Nephron (organoid): ENCODE measurements at regions not wholly inside any gene's neighbourhood (a gene's known extent, or its start where the extent isn't known, plus 50 kb on each side); places are given as distances from the start of the nearest gene placed in this dataset.
"Not testable (repeated sequence)": the region's sequence is repeated elsewhere in the genome, so short reads cannot be mapped to it uniquely, and the experiment has no call there.

Source experiments
- H3K27ac Mint-ChIP-seq, 3 experiments: 2 replicates each; pipeline ENCODE4 v1.8.0; 2020; ENCODE audit warnings: mixed read lengths in 3 of 3, mild to moderate bottlenecking in 2 of 3, moderate library complexity in 1 of 3
- H3K27me3 Mint-ChIP-seq: 2 replicates; pipeline ENCODE4 v1.8.0; 2021; ENCODE audit warnings: low read depth, mild to moderate bottlenecking, moderate library complexity, mixed read lengths
- H3K36me3 Mint-ChIP-seq: 2 replicates; pipeline ENCODE4 v1.8.0; 2020; ENCODE audit warnings: low read depth, mixed read lengths
- H3K4me1 Mint-ChIP-seq: 2 replicates; pipeline ENCODE4 v1.8.0; 2020; ENCODE audit warnings: mixed read lengths
- H3K4me3 Mint-ChIP-seq, 3 experiments: 2 replicates each; pipeline ENCODE4 v1.8.0; 2020; ENCODE audit warnings: mild to moderate bottlenecking in 3 of 3, mixed read lengths in 3 of 3, moderate library complexity in 2 of 3
- H3K9me3 Mint-ChIP-seq: 2 replicates; pipeline ENCODE4 v1.8.0; 2020; ENCODE audit warnings: mixed read lengths
- TF ChIP-seq, protein P1 (sequence below), 3 experiments: fragments of 200-600 bp; sonication (generic); IDR thresholded peaks; one replicate each; pipeline ENCODE4 v1.5.0; 2021; ENCODE audit warnings: antibody characterized with exemption in 3 of 3; ENCODE audit not compliant: unreplicated experiment in 3 of 3

DNA sequence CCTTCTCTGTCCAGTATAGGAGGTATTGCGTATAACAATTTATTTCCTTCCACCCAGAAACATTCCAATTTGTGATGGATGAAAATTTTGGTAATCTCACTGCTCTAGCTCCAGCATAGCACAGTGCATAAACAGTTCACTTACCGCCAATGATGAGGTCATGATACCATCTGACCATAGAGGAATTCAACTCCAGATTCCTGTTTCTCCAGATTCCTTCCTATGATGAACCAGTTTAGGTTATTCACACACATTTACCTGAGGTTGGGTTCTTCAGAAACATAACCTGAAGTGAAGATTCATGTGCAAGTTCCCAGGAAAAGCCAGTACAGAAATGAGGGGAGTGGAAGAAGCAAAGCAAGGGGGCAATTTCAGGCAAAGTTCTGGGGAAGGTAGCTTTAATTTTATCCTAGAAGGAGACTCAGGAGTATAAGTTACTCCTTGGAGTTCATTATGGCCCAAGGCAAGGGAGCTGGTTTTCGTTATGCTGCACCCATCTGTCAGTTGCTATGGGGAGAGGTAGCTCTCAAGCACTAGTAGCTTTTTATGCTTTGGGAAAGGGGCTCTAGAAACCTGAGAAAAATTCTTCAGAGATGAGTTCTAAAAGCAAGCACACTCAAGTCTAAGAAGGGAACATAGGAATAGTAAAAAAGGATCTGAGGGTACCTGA is 121.6 kb downstream of the CASP12 start:
- H3K9me3 Mint-ChIP-seq = peaks cover 20% of the 10 kb centered on the region
- H3K4me1 Mint-ChIP-seq = peaks cover 13% of the 10 kb centered on the region
- no peaks in the 10 kb centered on the region for H3K27me3 Mint-ChIP-seq
- TF ChIP-seq, protein P1, sequence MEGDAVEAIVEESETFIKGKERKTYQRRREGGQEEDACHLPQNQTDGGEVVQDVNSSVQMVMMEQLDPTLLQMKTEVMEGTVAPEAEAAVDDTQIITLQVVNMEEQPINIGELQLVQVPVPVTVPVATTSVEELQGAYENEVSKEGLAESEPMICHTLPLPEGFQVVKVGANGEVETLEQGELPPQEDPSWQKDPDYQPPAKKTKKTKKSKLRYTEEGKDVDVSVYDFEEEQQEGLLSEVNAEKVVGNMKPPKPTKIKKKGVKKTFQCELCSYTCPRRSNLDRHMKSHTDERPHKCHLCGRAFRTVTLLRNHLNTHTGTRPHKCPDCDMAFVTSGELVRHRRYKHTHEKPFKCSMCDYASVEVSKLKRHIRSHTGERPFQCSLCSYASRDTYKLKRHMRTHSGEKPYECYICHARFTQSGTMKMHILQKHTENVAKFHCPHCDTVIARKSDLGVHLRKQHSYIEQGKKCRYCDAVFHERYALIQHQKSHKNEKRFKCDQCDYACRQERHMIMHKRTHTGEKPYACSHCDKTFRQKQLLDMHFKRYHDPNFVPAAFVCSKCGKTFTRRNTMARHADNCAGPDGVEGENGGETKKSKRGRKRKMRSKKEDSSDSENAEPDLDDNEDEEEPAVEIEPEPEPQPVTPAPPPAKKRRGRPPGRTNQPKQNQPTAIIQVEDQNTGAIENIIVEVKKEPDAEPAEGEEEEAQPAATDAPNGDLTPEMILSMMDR (IDR thresholded peaks at IDR 0.05; ENCODE audit: unreplicated experiment in 3 of 3) = no peak
- no peak overlapping the region for H3K4me3 Mint-ChIP-seq
- H3K27ac Mint-ChIP-seq = no peak overlapping the region
- peaks cover 3% of the 10 kb centered on the region for H3K36me3 Mint-ChIP-seq

GRCh38 chr11:104774578-104774977 is 123.7 kb downstream of the CASP12 start:
- peaks cover 13% of the 10 kb centered on the region for H3K4me1 Mint-ChIP-seq
- TF ChIP-seq, protein P1 (IDR thresholded peaks at IDR 0.05; ENCODE audit: unreplicated experiment in 3 of 3) = no peak

GRCh38 chr11:104772806-104773241 is 125.4 kb downstream of the CASP12 start:
- peaks cover 6% of the 10 kb centered on the region for H3K27me3 Mint-ChIP-seq
- H3K4me3 Mint-ChIP-seq = no peak overlapping the region
- peaks cover 17% of the 10 kb centered on the region for H3K9me3 Mint-ChIP-seq
- H3K27ac Mint-ChIP-seq = peak overlapping the region; percentile 26 to 69 (median 50)
- peaks cover 13% of the 10 kb centered on the region for H3K4me1 Mint-ChIP-seq
- TF ChIP-seq, protein P1 (IDR thresholded peaks at IDR 0.05; ENCODE audit: unreplicated experiment in 3 of 3) = no peak
- peaks cover 3% of the 10 kb centered on the region for H3K36me3 Mint-ChIP-seq

More at GRCh38 chr11:104774578-104774977, 123.7 kb downstream of the CASP12 start:
- Mint-ChIP-seq H3K36me3 (peaks cover 3% of the 10 kb centered on the region), H3K9me3 (peaks cover 17% of the 10 kb centered on the region), H3K4me3 (no peak overlapping the region), H3K27ac (no peak overlapping the region), H3K27me3 (peaks cover 6% of the 10 kb centered on the region)

DNA sequence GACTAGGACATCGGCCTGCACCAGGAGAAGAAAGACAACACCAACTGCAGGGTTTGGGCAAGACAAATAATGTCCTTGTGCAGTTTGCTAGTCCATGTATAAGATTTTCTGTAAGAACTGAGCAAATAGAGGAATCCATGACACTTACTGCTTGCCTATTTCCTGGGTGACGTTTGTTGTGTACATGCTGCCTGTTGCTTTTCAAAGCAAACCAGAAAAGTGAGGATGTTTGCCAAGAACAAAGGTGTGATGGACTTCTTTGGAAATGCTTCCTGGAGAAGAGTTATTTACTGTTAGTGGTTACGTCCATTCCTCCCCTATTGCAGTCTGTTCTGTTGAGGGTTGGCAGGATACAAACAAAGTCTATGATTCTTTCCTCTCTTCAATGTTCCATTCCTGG is 126.5 kb downstream of the CASP12 start:
- peaks cover 6% of the 10 kb centered on the region for H3K27me3 Mint-ChIP-seq
- TF ChIP-seq, protein P1 (IDR thresholded peaks at IDR 0.05; ENCODE audit: unreplicated experiment in 3 of 3) = no peak
- peak overlapping the region in 2 of 3 experiments; percentile 45 to 69 for H3K27ac Mint-ChIP-seq
- peaks cover 13% of the 10 kb centered on the region for H3K9me3 Mint-ChIP-seq
- peaks cover 13% of the 10 kb centered on the region for H3K4me1 Mint-ChIP-seq
- peaks cover 3% of the 10 kb centered on the region for H3K36me3 Mint-ChIP-seq
- no peak overlapping the region for H3K4me3 Mint-ChIP-seq

DNA sequence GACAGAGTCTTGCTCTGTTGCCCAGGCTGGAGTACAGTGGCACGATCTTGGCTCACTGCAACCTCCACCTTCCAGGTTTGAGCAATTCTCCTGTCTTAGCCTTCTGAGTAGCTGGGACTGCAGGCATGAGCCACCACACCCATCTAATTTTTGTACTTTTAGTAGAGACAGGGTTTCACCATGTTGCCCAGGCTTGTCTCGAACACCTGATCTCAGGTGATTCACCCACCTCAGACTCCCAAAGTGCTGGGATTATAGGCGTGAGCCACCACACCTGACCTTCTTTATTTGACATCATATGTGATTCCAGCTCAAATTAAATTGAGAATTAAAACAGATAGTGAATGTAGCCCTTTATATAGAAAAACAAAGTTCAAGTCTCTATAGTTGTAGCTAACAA is 127.2 kb downstream of the CASP12 start:
- H3K36me3 Mint-ChIP-seq, H3K27me3 Mint-ChIP-seq, H3K9me3 Mint-ChIP-seq, H3K27ac Mint-ChIP-seq, H3K4me3 Mint-ChIP-seq: not testable (repeated sequence)
- peaks cover 13% of the 10 kb centered on the region for H3K4me1 Mint-ChIP-seq

DNA sequence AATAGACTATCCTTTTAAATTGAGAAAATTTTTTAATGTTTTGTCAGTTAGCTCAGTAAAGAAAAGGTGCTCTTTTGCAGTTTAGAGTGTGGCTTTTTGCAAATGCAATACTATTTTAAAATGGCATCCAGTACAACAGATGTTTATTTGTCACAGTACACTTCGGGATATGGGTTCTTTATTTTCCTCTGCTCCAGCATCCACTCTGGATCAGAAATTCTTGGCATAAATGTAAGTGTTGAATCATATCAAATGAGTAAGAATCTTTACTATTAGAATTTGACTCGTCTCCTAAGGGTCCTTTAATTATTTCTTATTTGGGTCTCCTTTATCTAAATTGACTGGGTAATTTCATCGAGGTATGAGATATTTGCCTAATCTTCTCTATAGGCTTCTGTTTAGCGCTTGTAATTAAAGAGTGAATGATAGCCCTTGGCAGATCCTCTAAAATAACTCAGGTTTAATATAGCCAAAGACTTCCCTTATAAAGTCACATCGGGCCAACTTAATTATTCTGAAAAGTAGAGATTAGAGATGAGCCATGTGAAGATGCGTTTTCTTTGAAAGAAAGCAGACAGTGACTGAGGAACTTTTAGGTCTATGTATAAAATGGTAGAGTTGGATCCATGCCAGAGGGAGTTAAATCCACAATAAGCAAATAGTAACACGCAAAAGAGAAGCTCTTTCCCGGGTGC is 132.7 kb downstream of the CASP12 start:
- no peaks in the 10 kb centered on the region for H3K36me3 Mint-ChIP-seq

More for the DNA sequence above, 132.7 kb downstream of the CASP12 start:
- TF ChIP-seq, protein P1 (IDR thresholded peaks at IDR 0.05; ENCODE audit: unreplicated experiment in 3 of 3) = no peak
- H3K4me3 Mint-ChIP-seq = no peak overlapping the region
- peaks cover 6% of the 10 kb centered on the region for H3K4me1 Mint-ChIP-seq
- H3K27ac Mint-ChIP-seq = no peak overlapping the region
- peaks cover 6% of the 10 kb centered on the region for H3K27me3 Mint-ChIP-seq
- peaks cover 5% of the 10 kb centered on the region for H3K9me3 Mint-ChIP-seq
